NCI-H510A treated with DMSO at 0.1 percent for 48 hours (cell line): ENCODE measurements at regions not wholly inside any gene's neighbourhood (a gene's known extent, or its start where the extent isn't known, plus 50 kb on each side); places are given as distances from the start of the nearest gene placed in this dataset.
A peak's percentile ranks its signal among the peaks of the same experiment; 100 is the strongest.
"Not testable (repeated sequence)": the region's sequence is repeated elsewhere in the genome, so short reads cannot be mapped to it uniquely, and the experiment has no call there.

Experiments
- DNase-seq: peaks from one replicate; lab custom pipeline; 2025; lab: John Stamatoyannopoulos, UW

DNA sequence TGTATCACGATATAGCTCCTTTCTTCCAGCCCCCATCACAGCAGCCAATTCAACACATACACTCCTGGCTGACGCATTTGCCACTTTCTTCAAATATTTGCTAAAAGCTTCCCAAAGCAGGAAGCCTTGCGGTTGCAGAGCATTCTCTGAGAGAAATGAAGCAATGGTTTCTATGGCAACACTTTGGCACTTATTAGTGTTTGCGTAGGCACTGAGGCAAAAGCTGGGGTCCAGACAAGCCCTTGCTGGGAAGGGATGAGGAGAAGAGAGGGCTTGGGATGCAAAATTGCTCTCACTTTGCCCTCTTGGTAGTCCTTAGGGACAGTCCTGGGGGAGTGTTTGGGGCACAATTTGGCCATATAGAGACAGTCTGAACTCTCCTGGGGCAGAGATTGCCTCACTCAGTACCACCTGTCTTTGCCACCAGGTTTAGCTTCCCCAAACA, 55.0 kb upstream of the PAK3 start:
- DNase-seq = no peak

GRCh38 chrX:111040377-111041017, 55.5 kb upstream of the PAK3 start:
- no peak for DNase-seq

DNA sequence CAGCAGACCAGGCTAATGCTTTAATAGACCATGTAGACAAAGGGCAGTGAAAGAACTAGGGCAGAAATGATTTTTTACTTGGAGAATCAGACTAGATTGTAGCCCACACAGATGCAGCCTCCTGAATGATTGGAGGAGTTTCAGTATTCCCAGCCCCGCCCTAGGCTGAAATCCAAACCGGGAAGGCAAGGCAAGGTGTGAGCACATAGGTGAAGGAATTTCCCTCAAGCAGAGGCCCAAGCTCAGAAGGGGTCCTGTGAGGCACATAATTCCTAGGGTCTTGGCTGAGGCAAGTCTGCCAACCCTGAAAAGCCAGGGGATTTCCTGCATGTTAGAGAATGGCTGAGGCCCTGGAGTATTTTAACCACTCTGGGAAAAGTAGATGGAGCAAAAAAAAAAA, 56.4 kb upstream of the PAK3 start:
- no peak for DNase-seq

- no peak for DNase-seq
These were observed 60.0 kb upstream of the PAK3 start for GRCh38 chrX:111035991-111036390.

GRCh38 chrX:111035256-111035655, 60.7 kb upstream of the PAK3 start:
- DNase-seq = no peak

DNA sequence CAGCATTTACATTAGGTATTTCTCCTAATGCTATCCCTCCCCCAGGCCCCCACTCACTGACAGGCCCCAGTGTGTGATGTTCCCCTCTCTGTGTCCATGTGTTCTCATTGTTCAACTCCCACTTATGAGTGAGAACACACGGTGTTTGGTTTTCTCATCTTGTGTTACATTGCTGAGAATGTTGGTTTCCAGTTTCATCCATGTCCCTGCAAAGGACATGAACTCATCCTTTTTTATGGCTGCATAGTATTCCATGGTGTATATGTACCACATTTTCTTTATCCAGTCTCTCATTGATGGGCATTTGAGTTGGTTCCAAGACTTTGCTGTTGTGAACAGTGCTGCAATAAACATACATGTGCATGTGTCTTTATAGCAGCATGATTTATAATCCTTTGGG, 73.0 kb upstream of the PAK3 start:
- not testable (repeated sequence) for DNase-seq

DNA sequence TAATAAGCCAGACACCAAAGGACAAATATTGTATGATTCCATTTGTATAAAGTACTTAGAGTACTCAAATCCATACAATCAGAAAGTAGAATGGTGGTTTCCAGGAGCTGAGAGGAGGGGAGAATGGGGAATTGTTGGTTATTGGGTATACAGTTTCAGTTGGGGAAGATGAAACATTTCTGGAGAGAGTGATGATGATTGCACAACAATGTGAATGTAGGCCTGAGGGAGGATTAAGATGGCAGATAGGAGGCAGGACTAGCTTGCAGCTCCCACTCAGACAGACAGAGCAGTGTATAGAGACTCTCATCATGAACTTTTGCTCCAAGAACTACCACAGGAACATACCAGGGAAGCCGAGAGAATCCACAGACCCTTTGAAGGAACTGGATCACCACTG, 75.7 kb upstream of the PAK3 start:
- no peak for DNase-seq

DNA sequence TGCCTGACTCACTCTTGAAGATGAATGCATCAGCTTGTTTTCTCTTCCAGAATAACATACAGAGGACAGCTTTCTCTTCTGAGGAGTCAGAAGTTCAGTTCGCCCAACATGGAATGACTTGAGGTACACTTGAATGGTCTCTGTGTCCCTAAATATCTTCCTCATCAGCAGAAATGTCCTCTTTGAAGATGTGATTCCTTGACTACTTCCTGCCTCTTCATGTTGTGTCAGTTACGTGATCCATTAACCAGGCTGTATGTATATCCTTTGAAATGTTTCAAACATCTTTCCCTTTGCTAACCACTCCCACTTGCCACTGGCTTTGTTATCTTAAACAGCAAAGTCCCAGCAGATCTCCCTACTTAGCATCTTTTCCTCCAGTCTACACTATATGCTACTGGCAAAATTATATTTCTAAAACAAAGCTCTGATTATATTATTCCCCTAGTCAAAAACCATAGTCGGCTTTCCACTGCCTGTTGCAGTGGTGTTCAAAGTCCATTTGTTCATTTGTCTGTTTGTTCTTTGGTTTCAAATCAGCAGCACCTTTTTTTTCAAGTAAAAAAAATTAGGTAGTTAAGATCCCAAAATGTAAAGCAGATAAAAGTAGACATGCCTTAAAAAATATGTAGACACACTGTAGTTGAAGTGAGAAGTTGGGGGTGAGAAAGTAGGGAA, 82.1 kb upstream of the PAK3 start:
- no peak for DNase-seq

- peak; percentile 14 for DNase-seq
These were observed 85.9 kb upstream of the PAK3 start for GRCh38 chrX:111010111-111010510.

- DNase-seq = no peak
These were observed 86.7 kb upstream of the PAK3 start for GRCh38 chrX:111009256-111009655.

GRCh38 chrX:111008126-111008525, 87.9 kb upstream of the PAK3 start:
- DNase-seq = no peak

DNA sequence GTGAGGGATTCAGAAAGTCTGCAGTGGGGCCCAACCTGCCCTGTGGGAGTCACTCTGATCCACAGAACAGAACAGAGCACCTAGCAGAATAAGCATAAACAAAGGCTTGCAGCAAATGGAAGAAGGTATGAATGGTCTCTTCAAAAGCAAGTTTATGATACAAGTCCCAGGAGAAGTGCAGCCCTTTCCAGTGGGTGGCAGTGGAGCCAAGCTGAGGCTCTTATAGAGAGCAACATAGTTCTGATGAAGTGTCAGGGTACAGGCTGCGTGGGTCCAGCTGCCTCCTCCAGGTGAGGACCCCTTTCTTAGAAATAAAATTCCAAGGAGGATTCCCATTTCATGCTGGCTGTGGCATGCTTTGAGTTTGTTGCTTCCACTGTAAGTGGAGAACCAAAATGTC, 88.8 kb upstream of the PAK3 start:
- no peak for DNase-seq

GRCh38 chrX:111006116-111006515, 89.9 kb upstream of the PAK3 start:
- DNase-seq = no peak

DNA sequence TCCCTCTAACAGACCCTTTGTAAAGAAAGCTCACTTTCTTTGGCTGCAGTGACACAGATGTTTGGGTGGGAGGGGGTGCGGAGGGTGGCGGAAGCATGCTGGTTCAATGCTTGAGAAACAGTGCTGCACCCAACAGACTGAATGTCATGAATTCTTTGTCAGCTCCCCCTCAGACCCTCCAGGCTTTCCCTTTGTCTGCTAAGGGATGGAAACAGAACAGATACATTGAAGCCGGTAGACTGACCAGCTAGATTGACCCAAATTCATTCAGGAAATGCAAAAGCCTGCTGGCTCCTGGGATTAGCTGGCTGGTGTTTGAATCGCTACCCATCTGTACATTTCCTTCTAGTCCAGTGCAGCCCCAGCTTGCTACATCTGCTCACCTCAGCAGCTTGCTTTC, 90.8 kb upstream of the PAK3 start:
- DNase-seq = no peak

- DNase-seq = no peak
These were observed 92.9 kb upstream of the PAK3 start for GRCh38 chrX:111003118-111003517.

DNA sequence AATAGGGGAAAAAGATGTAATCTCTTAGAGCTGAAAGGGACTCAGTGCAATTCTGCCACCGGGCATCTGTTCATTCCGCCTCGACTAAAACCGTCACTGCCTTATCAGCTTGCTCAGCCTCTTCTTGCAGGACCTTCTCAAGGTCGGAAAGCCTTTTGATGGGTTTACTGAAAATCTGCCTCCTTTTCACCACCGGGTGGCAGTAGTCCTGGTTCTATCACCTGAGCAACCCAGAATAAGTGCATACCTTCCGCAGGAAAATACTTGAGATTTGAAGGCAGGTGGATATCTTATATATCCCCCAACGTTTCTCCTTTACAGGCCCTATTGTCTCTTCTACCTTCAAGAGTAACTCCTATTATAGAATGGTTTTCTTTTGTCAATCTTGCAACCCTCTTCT, 103.4 kb upstream of the PAK3 start:
- DNase-seq = no peak

GRCh38 chrX:110989869-110990268, 106.1 kb upstream of the PAK3 start:
- no peak for DNase-seq

- DNase-seq = no peak
These were observed 106.5 kb upstream of the PAK3 start for GRCh38 chrX:110989447-110989846.

DNA sequence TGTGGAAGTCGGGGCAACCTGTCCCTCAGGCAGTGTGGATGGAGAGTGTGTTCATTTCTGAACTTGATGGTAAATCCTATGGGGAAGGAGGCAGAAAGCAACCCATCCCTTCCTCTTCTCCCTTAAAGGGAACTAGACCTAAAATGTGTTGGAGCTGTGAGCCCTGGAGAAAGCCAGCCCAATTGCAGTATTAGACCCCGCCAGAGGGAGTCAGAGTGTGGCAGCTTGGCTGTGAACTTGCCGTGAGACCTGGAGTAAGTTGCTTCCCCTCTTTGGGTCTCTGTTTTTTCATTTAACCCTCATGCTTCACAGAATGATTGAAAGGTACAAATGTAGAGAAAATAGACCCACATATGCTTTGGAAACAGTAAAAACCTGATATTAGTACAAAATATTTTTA, 108.7 kb upstream of the PAK3 start:
- no peak for DNase-seq

GRCh38 chrX:110985470-110985869, 110.5 kb upstream of the PAK3 start:
- DNase-seq = peak; percentile 32

DNA sequence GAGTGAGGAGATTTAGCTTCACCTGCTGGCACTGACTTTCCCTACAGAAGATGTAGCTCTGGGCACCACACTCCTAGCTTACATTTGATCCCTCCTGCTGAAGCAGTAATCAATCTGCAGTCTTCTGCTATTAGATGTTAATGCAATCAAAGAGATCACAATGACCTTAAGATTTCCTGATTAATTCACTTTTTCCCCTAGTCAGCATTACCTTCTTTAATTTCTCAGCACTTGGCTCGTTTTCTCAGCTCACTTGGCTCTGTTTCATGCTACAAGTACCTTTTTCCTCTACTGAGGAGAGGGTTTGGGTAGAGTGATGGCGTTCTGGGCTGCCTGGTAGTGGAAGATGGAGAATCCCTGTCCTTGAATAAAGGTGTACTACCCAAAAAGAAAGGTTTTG, 113.0 kb upstream of the PAK3 start:
- no peak for DNase-seq

DNA sequence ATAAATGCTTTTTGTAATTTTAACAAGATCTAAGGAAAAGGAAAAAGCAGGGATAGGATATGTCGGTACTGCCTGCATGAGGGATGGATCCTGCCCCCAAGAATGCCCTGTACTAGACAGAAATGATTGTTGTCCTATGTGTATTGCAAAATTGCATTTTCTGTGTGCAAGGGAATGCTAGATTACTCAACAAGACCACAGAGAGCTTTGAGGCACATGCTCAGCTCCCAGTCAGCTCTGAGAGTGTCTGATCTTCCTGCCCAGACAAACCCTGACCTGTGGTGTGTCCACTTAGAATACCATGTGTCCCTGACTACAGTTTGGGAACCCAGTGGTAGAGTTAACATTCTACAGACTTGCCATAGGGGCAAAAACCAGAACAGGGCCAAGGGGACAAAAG, 129.2 kb upstream of the PAK3 start:
- no peak for DNase-seq

DNA sequence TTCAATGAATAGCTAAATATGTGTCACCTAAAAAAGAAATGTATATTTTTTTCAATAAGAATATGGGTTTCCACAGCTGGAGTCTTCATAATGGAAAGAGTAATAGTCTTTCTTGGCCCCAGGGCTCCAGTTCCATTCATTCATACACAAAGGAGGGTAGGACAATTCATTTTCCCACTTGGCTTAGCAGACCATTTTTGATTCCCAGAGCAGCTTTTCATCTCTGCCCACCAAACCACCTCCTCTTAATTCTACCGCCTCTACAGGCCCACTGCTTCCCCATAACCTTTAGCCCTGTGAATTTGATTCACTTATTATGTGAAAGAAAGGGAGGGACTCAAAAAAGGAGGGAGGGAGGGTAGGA, 129.9 kb upstream of the PAK3 start:
- no peak for DNase-seq

DNA sequence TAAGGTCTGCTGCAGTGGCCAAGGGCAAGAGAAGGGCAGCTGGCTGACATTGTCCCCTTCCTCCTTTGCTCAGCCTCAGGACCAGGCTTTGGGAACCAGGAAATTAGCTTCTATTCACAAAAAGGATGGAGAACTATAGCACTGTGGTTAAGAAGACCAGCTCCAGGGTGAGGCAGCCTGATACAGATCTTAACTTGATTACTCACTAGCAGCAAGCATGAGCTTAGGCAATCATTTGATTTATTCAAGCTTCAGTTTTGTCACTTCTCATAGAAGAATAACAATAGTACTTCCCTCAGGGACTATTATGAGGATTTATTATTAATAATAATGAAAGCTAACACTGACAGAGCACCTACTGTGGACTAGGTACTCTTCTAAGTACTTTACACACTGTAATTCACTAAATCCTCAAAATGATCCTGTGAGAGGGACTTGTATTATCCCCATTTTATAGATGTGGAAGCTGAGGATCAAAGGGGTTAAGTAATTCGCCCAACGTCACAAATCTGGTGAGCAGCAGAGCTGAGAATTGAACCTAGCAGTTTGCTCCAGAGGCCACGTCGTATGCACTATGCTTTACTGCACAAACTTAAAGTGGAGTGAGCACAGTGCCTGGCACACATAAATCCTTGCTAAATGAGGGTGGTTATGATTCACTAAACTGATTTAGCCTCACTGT, 130.4 kb upstream of the PAK3 start:
- DNase-seq = no peak
